CD4-positive, alpha-beta memory T cell (primary cell): ENCODE measurements at regions not wholly inside any gene's neighbourhood (a gene's known extent, or its start where the extent isn't known, plus 50 kb on each side); places are given as distances from the start of the nearest gene placed in this dataset.
"Not testable (repeated sequence)": the region's sequence is repeated elsewhere in the genome, so short reads cannot be mapped to it uniquely, and the experiment has no call there.

Experiments
- CTCF ChIA-PET: fragments of 350-600 bp; sonication (Branson Sonifier 250); formaldehyde crosslinking; loops from one replicate; lab custom pipeline; 2021; ENCODE audit warnings: inconsistent platforms; ENCODE audit not compliant: partially characterized antibody; lab: Charles Lee
- POLR2A ChIA-PET: fragments of 350-600 bp; sonication (Branson Sonifier 250); formaldehyde crosslinking; loops from one replicate; lab custom pipeline; 2021; ENCODE audit not compliant: partially characterized antibody; lab: Charles Lee
- DNase-seq, 5 donors: peaks; one replicate each; pipeline versions ENCODE4 v3.0.0 to v3.0.0-alpha.2; 2020 to 2022; ENCODE audit warnings: mixed read lengths in 1 of 5
- H3K27ac ChIP-seq: one replicate; pipeline ENCODE4 v1.7.0; 2013; ENCODE audit warnings: low read depth, low read length
- H3K27me3 ChIP-seq: 2 replicates; pipeline ENCODE4 v1.7.0; 2013; ENCODE audit warnings: mild to moderate bottlenecking, low read length, moderate library complexity; ENCODE audit not compliant: insufficient read depth
- H3K36me3 ChIP-seq: 2 replicates; pipeline ENCODE4 v1.7.0; 2013; ENCODE audit warnings: mild to moderate bottlenecking, low read length, moderate library complexity; ENCODE audit not compliant: insufficient read depth
- H3K4me1 ChIP-seq: 2 replicates; pipeline ENCODE4 v1.7.0; 2013; ENCODE audit warnings: mild to moderate bottlenecking, low read length, moderate library complexity; ENCODE audit not compliant: insufficient read depth
- H3K4me3 ChIP-seq, 2 donors: one replicate each; pipeline ENCODE4 v1.7.0; 2013; ENCODE audit warnings: low read length in 2 of 2, mild to moderate bottlenecking in 1 of 2
- H3K9me3 ChIP-seq, 2 donors: one replicate each; pipeline ENCODE4 v1.7.0; 2013; ENCODE audit warnings: low read length in 2 of 2, control low read depth in 1 of 2; ENCODE audit not compliant: control insufficient read depth in 1 of 2
- H3K27ac Mint-ChIP-seq, 7 donors: one replicate each; pipeline ENCODE4 v1.8.0; 2020 to 2021; ENCODE audit warnings: mixed read lengths in 7 of 7, mild to moderate bottlenecking in 6 of 7, inconsistent platforms in 3 of 7, moderate library complexity in 3 of 7
- H3K27me3 Mint-ChIP-seq, 2 donors: one replicate each; pipeline ENCODE4 v1.8.0; 2020 to 2021; ENCODE audit warnings: mixed read lengths in 2 of 2
- H3K36me3 Mint-ChIP-seq, 2 donors: one replicate each; pipeline ENCODE4 v1.8.0; 2020 to 2021; ENCODE audit warnings: mixed read lengths in 2 of 2, inconsistent platforms in 1 of 2, mild to moderate bottlenecking in 1 of 2
- H3K4me1 Mint-ChIP-seq, 4 donors: one replicate each; pipeline ENCODE4 v1.8.0; 2020 to 2021; ENCODE audit warnings: mixed read lengths in 4 of 4, mild to moderate bottlenecking in 1 of 4
- H3K4me3 Mint-ChIP-seq, 8 donors: one replicate each; pipeline ENCODE4 v1.8.0; 2020 to 2021; ENCODE audit warnings: mixed read lengths in 8 of 8, mild to moderate bottlenecking in 7 of 8, moderate library complexity in 6 of 8, inconsistent platforms in 3 of 8
- H3K9me3 Mint-ChIP-seq, 8 donors: one replicate each; pipeline ENCODE4 v1.8.0; 2020 to 2021; ENCODE audit warnings: mixed read lengths in 8 of 8, mild to moderate bottlenecking in 5 of 8, inconsistent platforms in 3 of 8, moderate library complexity in 1 of 8
- intact Hi-C: fragments of 100-400 bp; cut with micrococcal nuclease; formaldehyde crosslinking; loops from one replicate; pipeline ENCODE4 v1.15.1; 2023

- Mint-ChIP-seq H3K27ac (no peak overlapping the region), H3K9me3 (peaks cover 0 to 10% (median 2%) of the 10 kb centered on the region in 8 donors), H3K4me3 (no peak overlapping the region), H3K36me3 (no peaks in the 10 kb centered on the region), H3K4me1 (no peaks in the 10 kb centered on the region), H3K27me3 (no peaks in the 10 kb centered on the region)
- H3K27ac ChIP-seq: no peak overlapping the region
- intact Hi-C loops: no loop called here
- CTCF ChIA-PET: no interaction called here
- no peaks in the 10 kb centered on the region for H3K4me1 ChIP-seq
- no peaks in the 10 kb centered on the region for H3K9me3 ChIP-seq
- no peak overlapping the region for H3K4me3 ChIP-seq
- no peaks in the 10 kb centered on the region for H3K36me3 ChIP-seq
- DNase-seq: no peak
- POLR2A ChIA-PET: no interaction called here
- no peaks in the 10 kb centered on the region for H3K27me3 ChIP-seq
Observed at GRCh38 chr4:75289914-75290582, 224.2 kb downstream of the RCHY1 start.

DNA sequence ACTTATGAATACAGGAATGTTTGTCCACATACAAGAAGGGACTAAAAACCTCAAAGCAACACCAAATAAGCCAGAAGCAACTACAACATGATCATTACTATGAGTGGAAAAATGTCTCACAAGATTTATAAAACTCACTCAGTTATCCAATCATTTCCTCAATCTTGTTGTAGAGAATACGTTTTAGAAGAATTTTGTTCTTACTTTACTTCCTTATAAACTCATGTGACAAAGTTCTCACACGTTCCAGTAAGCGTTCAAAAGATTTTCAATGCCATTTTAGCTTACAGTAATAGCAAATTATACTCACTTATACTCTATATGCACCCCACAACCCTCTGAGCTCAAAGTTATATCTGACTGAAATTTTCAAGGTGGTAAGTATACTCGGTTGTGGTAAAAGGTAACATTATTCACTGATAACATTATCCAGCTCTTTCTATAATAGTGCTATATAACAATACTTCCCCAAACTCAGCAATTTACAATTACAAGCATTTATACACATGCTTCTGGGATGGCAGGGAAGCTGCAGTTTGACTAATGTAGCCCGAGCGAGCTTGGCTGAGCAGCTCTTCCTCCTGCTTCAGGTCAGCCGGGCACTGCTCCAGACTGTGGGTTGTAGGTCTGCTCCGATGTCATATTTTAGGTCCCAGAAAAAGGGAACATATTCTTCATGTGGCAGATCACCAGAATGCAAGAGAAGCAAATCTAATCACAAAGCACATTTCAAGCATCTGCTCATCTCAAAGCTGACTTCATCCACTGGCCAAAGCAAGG lies 226.3 kb downstream of the RCHY1 start:
- CTCF ChIA-PET: no interaction called here
- Histone ChIP-seq H3K4me3 (no peak overlapping the region), H3K27ac (no peak overlapping the region), H3K9me3 (no peaks in the 10 kb centered on the region), H3K36me3 (no peaks in the 10 kb centered on the region), H3K27me3 (no peaks in the 10 kb centered on the region), H3K4me1 (no peaks in the 10 kb centered on the region)
- Mint-ChIP-seq H3K27me3 (no peaks in the 10 kb centered on the region), H3K4me3 (no peak overlapping the region), H3K9me3 (peaks cover 0 to 5% (median 0%) of the 10 kb centered on the region in 8 donors), H3K27ac (no peak overlapping the region), H3K36me3 (no peaks in the 10 kb centered on the region), H3K4me1 (no peaks in the 10 kb centered on the region)
- no peak for DNase-seq
- intact Hi-C loops: no loop called here
- POLR2A ChIA-PET: no interaction called here

DNA sequence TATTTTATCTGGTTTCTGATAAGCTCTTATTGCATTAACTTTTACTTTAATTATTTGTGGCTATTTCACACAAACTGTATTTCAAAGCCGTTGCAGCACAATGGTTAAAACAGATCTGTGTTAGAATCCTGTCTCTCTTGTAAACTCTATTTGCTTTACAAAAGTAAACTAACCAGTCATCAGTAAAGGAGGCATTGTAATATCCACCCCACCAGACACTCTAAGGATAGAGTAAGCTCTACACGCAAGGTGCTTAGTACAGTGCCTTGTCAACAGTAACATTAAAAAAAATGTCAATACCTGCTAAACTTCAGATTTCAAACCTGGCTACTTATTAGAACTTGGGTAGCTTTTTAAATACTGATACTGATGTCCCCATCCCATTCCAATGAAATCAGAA lies 228.4 kb downstream of the RCHY1 start:
- ChIA-PET POLR2A (no interaction called here), CTCF (no interaction called here)
- Histone ChIP-seq H3K4me3 (no peak overlapping the region), H3K27ac (no peak overlapping the region), H3K4me1 (no peaks in the 10 kb centered on the region), H3K9me3 (no peaks in the 10 kb centered on the region), H3K27me3 (no peaks in the 10 kb centered on the region), H3K36me3 (no peaks in the 10 kb centered on the region)
- peaks cover 0 to 4% (median 0%) of the 10 kb centered on the region in 8 donors for H3K9me3 Mint-ChIP-seq
- H3K4me1 Mint-ChIP-seq: no peaks in the 10 kb centered on the region
- no peak for DNase-seq
- intact Hi-C loops: no loop called here
- no peak overlapping the region for H3K27ac Mint-ChIP-seq
- no peaks in the 10 kb centered on the region for H3K36me3 Mint-ChIP-seq
- H3K27me3 Mint-ChIP-seq: no peaks in the 10 kb centered on the region
- no peak overlapping the region for H3K4me3 Mint-ChIP-seq

DNA sequence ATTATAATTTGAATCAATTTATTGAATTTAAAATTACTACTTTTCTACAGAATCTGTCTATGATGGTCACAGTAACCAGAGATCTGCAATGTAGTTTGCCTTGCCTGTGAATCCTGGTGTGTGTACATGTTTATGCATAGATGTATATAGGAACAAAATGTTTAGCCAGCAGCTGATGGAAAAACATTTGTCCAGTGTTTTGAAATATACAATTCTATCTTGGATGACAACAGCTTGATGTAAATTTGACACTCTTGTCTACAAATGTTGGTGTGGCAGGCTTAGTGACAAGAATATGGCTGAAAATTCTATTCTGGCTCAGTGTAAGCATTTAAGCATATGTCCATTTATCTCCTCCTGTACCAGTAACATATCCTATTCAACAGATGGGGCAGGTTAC lies 229.4 kb downstream of the RCHY1 start:
- Histone ChIP-seq H3K27ac (no peak overlapping the region), H3K4me3 (no peak overlapping the region), H3K36me3 (no peaks in the 10 kb centered on the region), H3K27me3 (no peaks in the 10 kb centered on the region), H3K4me1 (no peaks in the 10 kb centered on the region), H3K9me3 (no peaks in the 10 kb centered on the region)
- Mint-ChIP-seq H3K4me3 (no peak overlapping the region), H3K36me3 (no peaks in the 10 kb centered on the region), H3K9me3 (peaks cover 0 to 4% (median 0%) of the 10 kb centered on the region in 8 donors), H3K4me1 (no peaks in the 10 kb centered on the region), H3K27ac (no peak overlapping the region), H3K27me3 (no peaks in the 10 kb centered on the region)
- ChIA-PET POLR2A (no interaction called here), CTCF (no interaction called here)
- intact Hi-C loops: no loop called here
- DNase-seq: no peak

- H3K9me3 ChIP-seq, intact Hi-C loops, DNase-seq, H3K27ac ChIP-seq, H3K4me3 ChIP-seq, H3K27ac Mint-ChIP-seq, H3K36me3 ChIP-seq, H3K27me3 Mint-ChIP-seq, H3K4me1 ChIP-seq, POLR2A ChIA-PET, H3K27me3 ChIP-seq, CTCF ChIA-PET, H3K4me1 Mint-ChIP-seq, H3K36me3 Mint-ChIP-seq, H3K4me3 Mint-ChIP-seq: not testable (repeated sequence)
- peaks cover 0 to 24% (median 8%) of the 10 kb centered on the region in 8 donors for H3K9me3 Mint-ChIP-seq
Observed at GRCh38 chr4:75280461-75280860, 233.7 kb downstream of the RCHY1 start.

DNA sequence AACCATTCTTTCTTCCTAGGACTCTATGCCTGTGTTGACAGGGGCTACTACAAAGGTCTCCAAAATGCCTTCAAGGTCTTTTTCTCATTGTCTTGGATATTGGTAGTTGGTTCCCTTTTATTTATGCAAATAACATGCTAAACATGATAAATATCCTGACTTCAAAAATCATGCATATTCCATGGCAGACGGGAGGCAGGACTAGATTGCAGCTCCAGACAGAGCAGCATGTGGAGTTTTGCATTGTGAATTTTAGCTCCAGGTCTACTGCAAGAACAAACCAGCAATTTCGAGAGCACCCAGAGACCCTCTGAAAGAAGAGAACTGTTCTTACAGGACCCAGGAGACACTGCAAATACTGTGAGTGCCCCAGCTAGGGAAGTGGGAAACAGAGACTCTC lies 254.9 kb downstream of the RCHY1 start:
- Histone ChIP-seq H3K27me3 (no peaks in the 10 kb centered on the region), H3K9me3 (no peaks in the 10 kb centered on the region), H3K4me1 (no peaks in the 10 kb centered on the region), H3K27ac (no peak overlapping the region), H3K4me3 (no peak overlapping the region), H3K36me3 (no peaks in the 10 kb centered on the region)
- intact Hi-C loops: no loop called here
- DNase-seq: no peak
- ChIA-PET CTCF (no interaction called here), POLR2A (no interaction called here)
- peaks cover 1 to 2% of the 10 kb centered on the region in 2 donors for H3K27me3 Mint-ChIP-seq
- no peak overlapping the region for H3K27ac Mint-ChIP-seq
- no peaks in the 10 kb centered on the region for H3K4me1 Mint-ChIP-seq
- H3K36me3 Mint-ChIP-seq: no peaks in the 10 kb centered on the region
- no peak overlapping the region for H3K4me3 Mint-ChIP-seq
- H3K9me3 Mint-ChIP-seq: peaks cover 0 to 14% (median 0%) of the 10 kb centered on the region in 8 donors

- peaks cover 0 to 10% (median 1%) of the 10 kb centered on the region in 8 donors for H3K9me3 Mint-ChIP-seq
- no peaks in the 10 kb centered on the region for H3K9me3 ChIP-seq
- DNase-seq: no peak
- ChIA-PET POLR2A (no interaction called here), CTCF (no interaction called here)
- H3K36me3 Mint-ChIP-seq: no peaks in the 10 kb centered on the region
- no peaks in the 10 kb centered on the region for H3K4me1 Mint-ChIP-seq
- no peak overlapping the region for H3K4me3 Mint-ChIP-seq
- H3K27me3 Mint-ChIP-seq: no peaks in the 10 kb centered on the region
- no peaks in the 10 kb centered on the region for H3K4me1 ChIP-seq
- H3K36me3 ChIP-seq: no peaks in the 10 kb centered on the region
- H3K4me3 ChIP-seq: no peak overlapping the region
- H3K27ac ChIP-seq: no peak overlapping the region
- no peak overlapping the region for H3K27ac Mint-ChIP-seq
- intact Hi-C loops: no loop called here
- H3K27me3 ChIP-seq: no peaks in the 10 kb centered on the region
Observed at GRCh38 chr4:75255261-75255660, 258.9 kb downstream of the RCHY1 start.
